AG09319 (cell line): ENCODE measurements at regions not wholly inside any gene's neighbourhood (a gene's known extent, or its start where the extent isn't known, plus 50 kb on each side); places are given as distances from the start of the nearest gene placed in this dataset.

Experiments
- DNase-seq: peaks from one replicate; pipeline ENCODE4 v3.0.0-alpha.2; 2010; ENCODE audit warnings: low read depth; ENCODE audit errors: extremely low read depth
- CTCF ChIP-seq: IDR thresholded peaks from 2 replicates; pipeline ENCODE4 v1.5.1; 2011; ENCODE audit warnings: low read depth, mild to moderate bottlenecking, inconsistent platforms, low read length, moderate library complexity

- no peak for DNase-seq
- no peak for TF ChIP-seq CTCF
These were observed 160.8 kb upstream of the PHACTR1 start for GRCh38 chr6:12555781-12556180.

GRCh38 chr6:12557765-12558164 lies 158.8 kb upstream of the PHACTR1 start:
- DNase-seq: no peak
- TF ChIP-seq CTCF: no peak

GRCh38 chr6:12560315-12560714 lies 156.3 kb upstream of the PHACTR1 start:
- DNase-seq: no peak
- no peak for TF ChIP-seq CTCF

- DNase-seq: no peak
- no peak for TF ChIP-seq CTCF
These were observed 149.9 kb upstream of the PHACTR1 start for GRCh38 chr6:12566618-12567123.

GRCh38 chr6:12567682-12568081 lies 148.9 kb upstream of the PHACTR1 start:
- TF ChIP-seq CTCF: no peak
- no peak for DNase-seq

- no peak for TF ChIP-seq CTCF
- DNase-seq: no peak
These were observed 146.9 kb upstream of the PHACTR1 start for GRCh38 chr6:12569646-12570045.

GRCh38 chr6:12570461-12571030 lies 146.0 kb upstream of the PHACTR1 start:
- no peak for TF ChIP-seq CTCF
- DNase-seq: no peak
